Chondrocyte (in vitro differentiated cells): ENCODE measurements at regions not wholly inside any gene's neighbourhood (a gene's known extent, or its start where the extent isn't known, plus 50 kb on each side); places are given as distances from the start of the nearest gene placed in this dataset.

ENCODE experiments used
- DNase-seq: peaks from one replicate; pipeline ENCODE4 v3.0.0; 2021; ENCODE audit warnings: mixed read lengths, low spot score
- H3K27ac Mint-ChIP-seq: one replicate; pipeline ENCODE4 v1.8.0; 2021; ENCODE audit warnings: mild to moderate bottlenecking, moderate library complexity, mixed read lengths; ENCODE audit not compliant: unreplicated experiment
- H3K27me3 Mint-ChIP-seq: 2 replicates; pipeline ENCODE4 v1.8.0; 2021; ENCODE audit warnings: low read depth, mixed read lengths
- H3K36me3 Mint-ChIP-seq: 2 replicates; pipeline ENCODE4 v1.8.0; 2021; ENCODE audit warnings: low read depth, mixed read lengths
- H3K4me1 Mint-ChIP-seq: 2 replicates; pipeline ENCODE4 v1.8.0; 2021; ENCODE audit warnings: low read depth, mild to moderate bottlenecking, mixed read lengths
- H3K4me3 Mint-ChIP-seq: one replicate; pipeline ENCODE4 v1.8.0; 2021; ENCODE audit warnings: mild to moderate bottlenecking, moderate library complexity, mixed read lengths; ENCODE audit not compliant: unreplicated experiment
- H3K9me3 Mint-ChIP-seq: 2 replicates; pipeline ENCODE4 v1.8.0; 2021; ENCODE audit warnings: low read depth, mixed read lengths
- CTCF ChIP-seq: fragments of 200-600 bp; sonication (generic); IDR thresholded peaks from 2 replicates; pipeline ENCODE4 v1.5.0; 2021; ENCODE audit warnings: antibody characterized with exemption, mild to moderate bottlenecking, moderate library complexity

- H3K27me3 Mint-ChIP-seq: peaks cover 4% of the 10 kb centered on the region
- peak; percentile 74 for TF ChIP-seq CTCF
- DNase-seq: no peak
- no peak overlapping the region for H3K27ac Mint-ChIP-seq
- H3K4me3 Mint-ChIP-seq: no peak overlapping the region
- no peaks in the 10 kb centered on the region for H3K36me3 Mint-ChIP-seq
- no peaks in the 10 kb centered on the region for H3K9me3 Mint-ChIP-seq
- no peaks in the 10 kb centered on the region for H3K4me1 Mint-ChIP-seq
Observed at GRCh38 chr17:70629902-70630301, 460.6 kb downstream of the KCNJ2 start.

- TF ChIP-seq CTCF: peak; percentile 96
- Mint-ChIP-seq H3K4me1 (no peaks in the 10 kb centered on the region), H3K4me3 (no peak overlapping the region), H3K27me3 (peaks cover 5% of the 10 kb centered on the region), H3K27ac (no peak overlapping the region), H3K36me3 (no peaks in the 10 kb centered on the region), H3K9me3 (no peaks in the 10 kb centered on the region)
- DNase-seq: no peak
Observed at GRCh38 chr17:70636517-70637133, 467.3 kb downstream of the KCNJ2 start.

GRCh38 chr17:70642059-70642458 lies 472.7 kb downstream of the KCNJ2 start:
- peaks cover 3% of the 10 kb centered on the region for H3K36me3 Mint-ChIP-seq
- H3K9me3 Mint-ChIP-seq: peaks cover 9% of the 10 kb centered on the region

GRCh38 chr17:70644096-70644495 lies 474.8 kb downstream of the KCNJ2 start:
- no peak overlapping the region for H3K4me3 Mint-ChIP-seq
- peaks cover 4% of the 10 kb centered on the region for H3K36me3 Mint-ChIP-seq
- no peaks in the 10 kb centered on the region for H3K4me1 Mint-ChIP-seq
- DNase-seq: no peak
- no peaks in the 10 kb centered on the region for H3K27me3 Mint-ChIP-seq
- TF ChIP-seq CTCF: no peak
- peaks cover 14% of the 10 kb centered on the region for H3K9me3 Mint-ChIP-seq
- H3K27ac Mint-ChIP-seq: no peak overlapping the region

More at GRCh38 chr17:70642059-70642458, 472.7 kb downstream of the KCNJ2 start:
- no peak for DNase-seq
- H3K4me1 Mint-ChIP-seq: no peaks in the 10 kb centered on the region
- no peak overlapping the region for H3K4me3 Mint-ChIP-seq
- no peak for TF ChIP-seq CTCF
- H3K27me3 Mint-ChIP-seq: peaks cover 3% of the 10 kb centered on the region
- no peak overlapping the region for H3K27ac Mint-ChIP-seq

GRCh38 chr17:70646673-70647072 lies 477.3 kb downstream of the KCNJ2 start:
- Mint-ChIP-seq H3K4me1 (no peaks in the 10 kb centered on the region), H3K9me3 (peaks cover 14% of the 10 kb centered on the region), H3K36me3 (peaks cover 4% of the 10 kb centered on the region), H3K4me3 (no peak overlapping the region), H3K27me3 (no peaks in the 10 kb centered on the region), H3K27ac (no peak overlapping the region)
- TF ChIP-seq CTCF: no peak
- DNase-seq: no peak
